ENCODE measurements at regions not wholly inside any gene's neighbourhood (a gene's known extent, or its start where the extent isn't known, plus 50 kb on each side); places are given as distances from the start of the nearest gene placed in this dataset.
"Not testable (repeated sequence)": the region's sequence is repeated elsewhere in the genome, so short reads cannot be mapped to it uniquely, and the experiment has no call there.

GRCh38 chr1:170377896-170378634 lies 153.9 kb upstream of the GORAB start:
- no peak for DNase-seq

- no peak for DNase-seq
Observed at GRCh38 chr1:170385750-170386149, 146.2 kb upstream of the GORAB start.

- DNase-seq = no peak
Observed at GRCh38 chr1:170388489-170388888, 143.5 kb upstream of the GORAB start.

GRCh38 chr1:170395149-170395548 lies 136.8 kb upstream of the GORAB start:
- no peak for DNase-seq

GRCh38 chr1:170397061-170397460 lies 134.9 kb upstream of the GORAB start:
- DNase-seq = no peak

GRCh38 chr1:170402476-170403311 lies 129.3 kb upstream of the GORAB start:
- no peak for DNase-seq

GRCh38 chr1:170407138-170407537 lies 124.8 kb upstream of the GORAB start:
- no peak for DNase-seq

GRCh38 chr1:170407581-170407980 lies 124.4 kb upstream of the GORAB start:
- no peak for DNase-seq

- DNase-seq = no peak
Observed at GRCh38 chr1:170410401-170411166, 121.4 kb upstream of the GORAB start.

GRCh38 chr1:170414989-170415709 lies 116.8 kb upstream of the GORAB start:
- no peak for DNase-seq

- DNase-seq = no peak
Observed at GRCh38 chr1:170415710-170416372, 116.1 kb upstream of the GORAB start.

GRCh38 chr1:170424346-170424745 lies 107.6 kb upstream of the GORAB start:
- DNase-seq = no peak

GRCh38 chr1:170426596-170426995 lies 105.4 kb upstream of the GORAB start:
- DNase-seq = no peak

GRCh38 chr1:170427002-170427401 lies 105.0 kb upstream of the GORAB start:
- not testable (repeated sequence) for DNase-seq

GRCh38 chr1:170436928-170437327 lies 95.0 kb upstream of the GORAB start:
- DNase-seq = no peak

GRCh38 chr1:170445096-170445495 lies 86.9 kb upstream of the GORAB start:
- no peak for DNase-seq

- no peak for DNase-seq
Observed at GRCh38 chr1:170448661-170449158, 83.3 kb upstream of the GORAB start.

- not testable (repeated sequence) for DNase-seq
Observed at GRCh38 chr1:170457325-170458050, 74.5 kb upstream of the GORAB start.

- DNase-seq = no peak
Observed at GRCh38 chr1:170460001-170460400, 72.0 kb upstream of the GORAB start.

- DNase-seq = no peak
Observed at GRCh38 chr1:170460414-170461155, 71.4 kb upstream of the GORAB start.
